H9 (cell line): ENCODE measurements at regions not wholly inside any gene's neighbourhood (a gene's known extent, or its start where the extent isn't known, plus 50 kb on each side); places are given as distances from the start of the nearest gene placed in this dataset.

ENCODE experiments used
- DNase-seq: peaks from one replicate; pipeline ENCODE4 v3.0.0-alpha.2; 2017
- H2AFZ ChIP-seq: one replicate; pipeline ENCODE4 v1.6.1; 2013; ENCODE audit warnings: mild to moderate bottlenecking, low read length, control low read depth, moderate library complexity
- H2AK5ac ChIP-seq: 2 replicates; pipeline ENCODE4 v1.6.1; 2013; ENCODE audit warnings: low read length, control low read depth, mixed read lengths; ENCODE audit not compliant: insufficient read length
- H2BK120ac ChIP-seq: one replicate; pipeline ENCODE4 v1.6.1; 2013; ENCODE audit warnings: low read depth, mild to moderate bottlenecking, low read length, control low read depth, inconsistent platforms; ENCODE audit not compliant: poor library complexity, severe bottlenecking
- H2BK12ac ChIP-seq: 2 replicates; pipeline ENCODE4 v1.6.1; 2013; ENCODE audit warnings: low read length, control low read depth, mixed read lengths, low read depth; ENCODE audit not compliant: insufficient read length
- H2BK15ac ChIP-seq: 2 replicates; pipeline ENCODE4 v1.6.1; 2013; ENCODE audit warnings: low read depth, low read length, control low read depth
- H2BK20ac ChIP-seq: one replicate; pipeline ENCODE4 v1.6.1; 2013; ENCODE audit warnings: low read depth, mild to moderate bottlenecking, low read length, control low read depth, inconsistent platforms; ENCODE audit not compliant: poor library complexity, severe bottlenecking
- H2BK5ac ChIP-seq: 2 replicates; pipeline ENCODE4 v1.6.1; 2013; ENCODE audit warnings: low read length, control low read depth, mixed read lengths; ENCODE audit not compliant: insufficient read length
- H3K14ac ChIP-seq: 2 replicates; pipeline ENCODE4 v1.6.1; 2013; ENCODE audit warnings: low read length, control low read depth; ENCODE audit not compliant: insufficient read depth
- H3K18ac ChIP-seq: 2 replicates; pipeline ENCODE4 v1.6.1; 2013; ENCODE audit warnings: low read depth, mild to moderate bottlenecking, mixed read lengths, low read length, control low read depth; ENCODE audit not compliant: insufficient read length
- H3K23ac ChIP-seq: 2 replicates; pipeline ENCODE4 v1.6.1; 2013; ENCODE audit warnings: low read length, control low read depth, mixed read lengths, low read depth; ENCODE audit not compliant: insufficient read length
- H3K23me2 ChIP-seq: 2 replicates; pipeline ENCODE4 v1.6.1; 2013; ENCODE audit warnings: low read depth, mild to moderate bottlenecking, mixed read lengths, low read length, control low read depth; ENCODE audit not compliant: insufficient read length, poor library complexity, severe bottlenecking
- H3K27ac ChIP-seq: 2 replicates; pipeline ENCODE4 v1.5.1; 2013; ENCODE audit warnings: low read length, control low read depth, mixed read lengths, low read depth; ENCODE audit not compliant: insufficient read length
- H3K27me3 ChIP-seq: 2 replicates; pipeline ENCODE4 v1.6.1; 2013; ENCODE audit warnings: low read length, control low read depth, inconsistent platforms; ENCODE audit not compliant: insufficient read depth
- H3K4ac ChIP-seq: 2 replicates; pipeline ENCODE4 v1.6.1; 2013; ENCODE audit warnings: low read depth, mild to moderate bottlenecking, control low read depth, inconsistent platforms, low read length, moderate library complexity
- H3K4me1 ChIP-seq: 2 replicates; pipeline ENCODE4 v1.6.1; 2013; ENCODE audit warnings: low read length, control low read depth, inconsistent platforms; ENCODE audit not compliant: insufficient read depth
- H3K4me2 ChIP-seq: 2 replicates; pipeline ENCODE4 v1.6.1; 2013; ENCODE audit warnings: low read length, control low read depth, mixed read lengths; ENCODE audit not compliant: insufficient read length, insufficient read depth
- H3K56ac ChIP-seq: 2 replicates; pipeline ENCODE4 v1.6.1; 2013; ENCODE audit warnings: low read depth, mild to moderate bottlenecking, mixed read lengths, low read length, control low read depth; ENCODE audit not compliant: insufficient read length
- H3K79me1 ChIP-seq: 2 replicates; pipeline ENCODE4 v1.6.1; 2013; ENCODE audit warnings: low read depth, mild to moderate bottlenecking, moderate library complexity, low read length, control low read depth, inconsistent platforms; ENCODE audit not compliant: insufficient read depth, poor library complexity, severe bottlenecking
- H3K79me2 ChIP-seq: 2 replicates; pipeline ENCODE4 v1.6.1; 2013; ENCODE audit warnings: low read length, control low read depth, inconsistent platforms; ENCODE audit not compliant: insufficient read depth
- H3K9ac ChIP-seq: 2 replicates; pipeline ENCODE4 v1.6.1; 2013; ENCODE audit warnings: low read length, control low read depth, mixed read lengths; ENCODE audit not compliant: insufficient read length; ENCODE audit errors: extremely low read depth
- H3K9me3 ChIP-seq: one replicate; pipeline ENCODE4 v1.6.1; 2013; ENCODE audit warnings: low read depth, low read length, inconsistent platforms; ENCODE audit not compliant: control insufficient read depth
- H3T11ph ChIP-seq: one replicate; pipeline ENCODE4 v1.6.1; 2013; ENCODE audit warnings: mild to moderate bottlenecking, low read length, control low read depth, inconsistent platforms
- H4K20me1 ChIP-seq: one replicate; pipeline ENCODE4 v1.6.1; 2013; ENCODE audit not compliant: control insufficient read depth, insufficient read length, insufficient read depth
- H4K5ac ChIP-seq: 2 replicates; pipeline ENCODE4 v1.6.1; 2013; ENCODE audit warnings: low read depth, mild to moderate bottlenecking, mixed read lengths, low read length, control low read depth; ENCODE audit not compliant: insufficient read length
- H4K8ac ChIP-seq: replicated peaks from 2 replicates; pipeline ENCODE4 v1.6.1; 2013; ENCODE audit warnings: low read length, control low read depth, mixed read lengths, low read depth; ENCODE audit not compliant: insufficient read length
- H4K91ac ChIP-seq: 2 replicates; pipeline ENCODE4 v1.6.1; 2013; ENCODE audit warnings: low read depth, mild to moderate bottlenecking, moderate library complexity, mixed read lengths, low read length, control low read depth; ENCODE audit not compliant: insufficient read length
- H3K27ac Mint-ChIP-seq, 3 experiments: 2 replicates in 2 of 3; 3 replicates in 1 of 3; pipeline ENCODE4 v1.8.0; 2020 to 2021; ENCODE audit warnings: mixed read lengths in 3 of 3, mild to moderate bottlenecking in 1 of 3, moderate library complexity in 1 of 3
- H3K27me3 Mint-ChIP-seq: 2 replicates; pipeline ENCODE4 v1.8.0; 2021; ENCODE audit warnings: low read depth, mild to moderate bottlenecking, moderate library complexity, mixed read lengths
- H3K36me3 Mint-ChIP-seq, 3 experiments: 2 replicates in 2 of 3; 3 replicates in 1 of 3; pipeline ENCODE4 v1.8.0; 2020 to 2021; ENCODE audit warnings: low read depth in 3 of 3, mixed read lengths in 3 of 3; ENCODE audit not compliant: insufficient read depth in 1 of 3
- H3K4me1 Mint-ChIP-seq, 2 experiments: 2 replicates each; pipeline ENCODE4 v1.8.0; 2020; ENCODE audit warnings: mixed read lengths in 2 of 2
- H3K4me3 Mint-ChIP-seq, 2 experiments: 2 replicates in 1 of 2; 3 replicates in 1 of 2; pipeline ENCODE4 v1.8.0; 2020 to 2021; ENCODE audit warnings: mild to moderate bottlenecking in 2 of 2, mixed read lengths in 2 of 2, moderate library complexity in 1 of 2
- H3K9me3 Mint-ChIP-seq, 2 experiments: 2 replicates in 1 of 2; 3 replicates in 1 of 2; pipeline ENCODE4 v1.8.0; 2020; ENCODE audit warnings: mild to moderate bottlenecking in 2 of 2, mixed read lengths in 2 of 2, moderate library complexity in 1 of 2
- TF ChIP-seq, protein P1 (sequence below): fragments of 200-600 bp; sonication (generic); conservative IDR thresholded peaks from 3 replicates; pipeline ENCODE4 v1.8.0; 2021; ENCODE audit warnings: antibody characterized with exemption, mild to moderate bottlenecking

DNA sequence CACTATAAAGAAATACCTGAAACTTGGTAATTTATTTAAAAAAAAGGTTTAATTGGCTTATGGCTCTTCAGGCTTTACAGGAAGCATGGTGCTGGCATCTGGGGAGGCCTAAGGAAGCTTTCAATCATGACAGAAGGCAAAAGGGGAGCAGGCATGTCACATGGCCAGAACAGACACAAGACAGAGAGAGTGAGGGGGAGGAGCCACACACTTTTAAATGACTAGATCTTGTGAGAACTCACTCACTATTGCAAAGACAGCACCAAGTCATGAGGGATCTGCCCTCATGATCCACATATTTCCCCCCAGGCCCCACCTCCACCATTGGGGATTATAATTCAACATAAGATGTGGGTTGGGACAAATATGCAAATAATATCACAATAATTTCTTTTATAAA lies 355.6 kb downstream of the DAD1 start:
- Histone ChIP-seq H2BK20ac (no peak overlapping the region), H3T11ph (no peak overlapping the region)

More for the DNA sequence above, 355.6 kb downstream of the DAD1 start:
- Mint-ChIP-seq H3K4me1 (peaks cover 9 to 11% of the 10 kb centered on the region in 2 experiments), H3K27ac (no peak overlapping the region), H3K27me3 (no peaks in the 10 kb centered on the region; the same call in 1 of the 2 replicates), H3K4me3 (no peak overlapping the region), H3K9me3 (peaks cover 33 to 35% of the 10 kb centered on the region in 2 experiments), H3K36me3 (peaks cover 6 to 33% (median 29%) of the 10 kb centered on the region in 3 experiments)
- H3K9me3 ChIP-seq: no peaks in the 10 kb centered on the region
- no peak overlapping the region for H2BK120ac ChIP-seq
- no peak overlapping the region for H4K91ac ChIP-seq
- no peaks in the 10 kb centered on the region for H3K27me3 ChIP-seq
- H3K14ac ChIP-seq: no peak overlapping the region
- no peaks in the 10 kb centered on the region for H3K23me2 ChIP-seq
- no peak overlapping the region for H3K4me2 ChIP-seq
- H4K5ac ChIP-seq: no peak overlapping the region
- TF ChIP-seq, protein P1, sequence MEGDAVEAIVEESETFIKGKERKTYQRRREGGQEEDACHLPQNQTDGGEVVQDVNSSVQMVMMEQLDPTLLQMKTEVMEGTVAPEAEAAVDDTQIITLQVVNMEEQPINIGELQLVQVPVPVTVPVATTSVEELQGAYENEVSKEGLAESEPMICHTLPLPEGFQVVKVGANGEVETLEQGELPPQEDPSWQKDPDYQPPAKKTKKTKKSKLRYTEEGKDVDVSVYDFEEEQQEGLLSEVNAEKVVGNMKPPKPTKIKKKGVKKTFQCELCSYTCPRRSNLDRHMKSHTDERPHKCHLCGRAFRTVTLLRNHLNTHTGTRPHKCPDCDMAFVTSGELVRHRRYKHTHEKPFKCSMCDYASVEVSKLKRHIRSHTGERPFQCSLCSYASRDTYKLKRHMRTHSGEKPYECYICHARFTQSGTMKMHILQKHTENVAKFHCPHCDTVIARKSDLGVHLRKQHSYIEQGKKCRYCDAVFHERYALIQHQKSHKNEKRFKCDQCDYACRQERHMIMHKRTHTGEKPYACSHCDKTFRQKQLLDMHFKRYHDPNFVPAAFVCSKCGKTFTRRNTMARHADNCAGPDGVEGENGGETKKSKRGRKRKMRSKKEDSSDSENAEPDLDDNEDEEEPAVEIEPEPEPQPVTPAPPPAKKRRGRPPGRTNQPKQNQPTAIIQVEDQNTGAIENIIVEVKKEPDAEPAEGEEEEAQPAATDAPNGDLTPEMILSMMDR: no peak
- H3K4ac ChIP-seq: no peak overlapping the region
- H3K79me2 ChIP-seq: no peaks in the 10 kb centered on the region
- H3K4me1 ChIP-seq: no peaks in the 10 kb centered on the region
- no peak overlapping the region for H2BK5ac ChIP-seq
- no peak overlapping the region for H2BK15ac ChIP-seq
- no peaks in the 10 kb centered on the region for H4K20me1 ChIP-seq
- H3K18ac ChIP-seq: no peak overlapping the region
- H3K23ac ChIP-seq: no peak overlapping the region
- no peak overlapping the region for H3K56ac ChIP-seq
- no peak overlapping the region for H3K27ac ChIP-seq
- H4K8ac ChIP-seq: no peak overlapping the region
- no peak overlapping the region for H2BK12ac ChIP-seq
- H3K79me1 ChIP-seq: no peaks in the 10 kb centered on the region
- H2AFZ ChIP-seq: no peak overlapping the region
- H2AK5ac ChIP-seq: no peak overlapping the region
- DNase-seq: no peak
- no peak overlapping the region for H3K9ac ChIP-seq
